ENCODE measurements at regions not wholly inside any gene's neighbourhood (a gene's known extent, or its start where the extent isn't known, plus 50 kb on each side); places are given as distances from the start of the nearest gene placed in this dataset.
A peak's percentile ranks its signal among the peaks of the same experiment; 100 is the strongest.

DNA sequence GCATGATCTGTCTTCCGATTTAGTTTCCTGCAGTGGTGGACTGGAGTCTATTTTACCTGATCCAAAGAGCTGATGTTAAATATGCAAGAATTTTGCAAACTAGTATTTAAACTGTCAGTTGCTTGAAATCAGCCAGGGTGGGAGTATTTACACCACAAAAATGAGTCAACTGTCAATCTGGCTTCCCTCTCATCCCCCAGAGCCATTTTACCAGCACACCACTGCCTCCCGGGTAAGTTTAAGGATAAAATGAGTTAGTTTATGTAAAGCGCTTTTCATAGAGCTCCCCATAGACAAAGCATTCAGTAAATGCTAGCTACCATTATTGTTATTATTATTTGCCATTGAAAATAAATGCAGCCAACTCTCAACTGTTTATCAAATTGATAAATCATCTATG is 106.3 kb upstream of the FRMD6 start:
- no peak for DNase-seq (ENCODE audit: low read depth in 2 of 2)

GRCh38 chr14:51546099-51546498 is 105.6 kb upstream of the FRMD6 start:
- no peak for DNase-seq (ENCODE audit: low read depth in 2 of 2)

- peak in 1 of 2 donors; percentile 30 for DNase-seq (ENCODE audit: low read depth in 2 of 2)
Observed at GRCh38 chr14:51546603-51547258, 105.0 kb upstream of the FRMD6 start.

GRCh38 chr14:51547260-51547659 is 104.5 kb upstream of the FRMD6 start:
- peak; percentile 96 to 100 for DNase-seq (ENCODE audit: low read depth in 2 of 2)

- DNase-seq (ENCODE audit: low read depth in 2 of 2), result no peak
Observed at GRCh38 chr14:51547701-51548100, 104.0 kb upstream of the FRMD6 start.

- no peak for DNase-seq (ENCODE audit: low read depth in 2 of 2)
Observed at GRCh38 chr14:51548187-51548586, 103.5 kb upstream of the FRMD6 start.

DNA sequence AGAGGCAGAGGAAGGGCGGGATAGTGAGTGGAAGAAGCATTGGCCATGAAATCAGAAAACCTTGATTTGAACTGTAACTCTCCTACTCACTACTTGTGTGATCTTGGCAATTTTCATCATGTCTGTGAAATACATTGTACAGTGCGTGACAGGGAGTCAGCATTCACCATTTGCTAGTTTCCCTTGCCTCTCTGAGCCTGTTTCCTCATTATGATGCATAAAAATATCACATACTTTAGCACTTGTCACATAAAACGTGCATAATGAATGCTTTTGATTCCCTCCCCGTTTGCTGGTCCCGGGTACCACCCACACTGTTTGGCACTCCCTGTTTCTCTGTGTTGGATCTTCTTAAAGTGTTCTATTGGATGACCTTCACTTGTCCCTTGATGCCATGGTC is 101.1 kb upstream of the FRMD6 start:
- DNase-seq (ENCODE audit: low read depth in 2 of 2), result no peak

GRCh38 chr14:51552275-51552674 is 99.4 kb upstream of the FRMD6 start:
- DNase-seq (ENCODE audit: low read depth in 2 of 2), result no peak

GRCh38 chr14:51552768-51553404 is 98.8 kb upstream of the FRMD6 start:
- DNase-seq (ENCODE audit: low read depth in 2 of 2), result peak in 1 of 2 donors; percentile 51

- peak in 1 of 2 donors; percentile 53 for DNase-seq (ENCODE audit: low read depth in 2 of 2)
Observed at GRCh38 chr14:51554339-51554920, 97.3 kb upstream of the FRMD6 start.

GRCh38 chr14:51554953-51555352 is 96.8 kb upstream of the FRMD6 start:
- no peak for DNase-seq (ENCODE audit: low read depth in 2 of 2)

GRCh38 chr14:51561141-51561540 is 90.6 kb upstream of the FRMD6 start:
- no peak for DNase-seq (ENCODE audit: low read depth in 2 of 2)

GRCh38 chr14:51562816-51563215 is 88.9 kb upstream of the FRMD6 start:
- DNase-seq (ENCODE audit: low read depth in 2 of 2), result no peak

DNA sequence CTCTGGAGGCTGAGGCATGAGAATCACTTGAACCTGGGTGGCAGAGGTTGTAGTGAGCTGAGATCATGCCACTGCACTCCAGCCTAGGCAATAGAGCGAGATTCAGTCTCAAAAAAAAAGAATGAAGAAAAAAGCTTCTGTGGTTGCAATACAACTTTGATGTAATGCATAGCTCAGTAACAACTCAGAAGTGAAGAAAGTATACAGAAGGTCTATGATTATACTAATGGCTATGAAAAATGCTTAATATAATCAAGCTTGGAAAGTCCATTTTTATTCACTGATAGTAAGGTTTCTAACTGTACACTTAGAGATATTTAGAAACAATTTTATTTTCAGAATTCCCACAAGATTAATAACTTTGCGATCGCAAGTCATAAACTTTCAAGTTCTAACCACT is 88.2 kb upstream of the FRMD6 start:
- DNase-seq (ENCODE audit: low read depth in 2 of 2), result no peak

DNA sequence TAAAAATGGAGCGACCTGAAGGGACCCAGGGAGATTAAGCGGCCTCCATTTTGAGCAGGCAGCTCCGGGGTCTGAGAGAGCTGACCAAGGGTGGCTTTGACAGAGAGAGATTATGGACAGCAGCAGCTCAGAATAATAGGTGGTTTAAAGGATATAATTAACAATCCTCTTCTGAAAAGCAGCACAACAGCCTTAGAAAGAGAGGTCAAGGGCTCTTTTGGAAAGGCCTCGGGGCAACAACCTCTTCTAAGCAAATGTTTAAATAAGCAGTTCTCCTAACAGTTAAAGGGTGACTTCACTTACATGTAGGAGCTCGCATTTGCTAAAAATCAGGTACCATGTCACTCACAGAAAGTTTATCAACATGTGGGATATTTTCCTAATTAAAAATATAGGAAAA is 87.2 kb upstream of the FRMD6 start:
- DNase-seq (ENCODE audit: low read depth in 2 of 2), result no peak

GRCh38 chr14:51564986-51565604 is 86.6 kb upstream of the FRMD6 start:
- DNase-seq (ENCODE audit: low read depth in 2 of 2), result no peak

- no peak for DNase-seq (ENCODE audit: low read depth in 2 of 2)
Observed at GRCh38 chr14:51566831-51567582, 84.7 kb upstream of the FRMD6 start.

- no peak for DNase-seq (ENCODE audit: low read depth in 2 of 2)
Observed at GRCh38 chr14:51568366-51568765, 83.3 kb upstream of the FRMD6 start.

DNA sequence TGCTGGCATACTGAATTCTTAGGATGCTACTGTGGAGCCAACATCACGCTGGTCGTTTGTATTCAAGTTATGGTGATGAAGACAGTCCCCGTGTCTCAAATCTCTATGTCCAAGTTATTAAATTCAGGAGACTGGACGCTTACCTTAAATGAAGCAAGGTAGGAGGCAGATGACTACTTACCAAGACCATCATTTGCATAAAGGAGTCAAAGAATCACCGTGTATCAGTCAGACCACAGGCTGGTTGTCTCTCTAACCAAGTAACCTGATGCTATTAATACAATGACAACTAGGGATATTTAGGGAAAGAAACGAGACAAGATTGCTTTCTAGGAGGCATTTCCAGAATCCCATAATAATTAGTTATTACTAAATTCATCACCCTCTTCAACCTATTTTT is 78.1 kb upstream of the FRMD6 start:
- no peak for DNase-seq (ENCODE audit: low read depth in 2 of 2)

DNA sequence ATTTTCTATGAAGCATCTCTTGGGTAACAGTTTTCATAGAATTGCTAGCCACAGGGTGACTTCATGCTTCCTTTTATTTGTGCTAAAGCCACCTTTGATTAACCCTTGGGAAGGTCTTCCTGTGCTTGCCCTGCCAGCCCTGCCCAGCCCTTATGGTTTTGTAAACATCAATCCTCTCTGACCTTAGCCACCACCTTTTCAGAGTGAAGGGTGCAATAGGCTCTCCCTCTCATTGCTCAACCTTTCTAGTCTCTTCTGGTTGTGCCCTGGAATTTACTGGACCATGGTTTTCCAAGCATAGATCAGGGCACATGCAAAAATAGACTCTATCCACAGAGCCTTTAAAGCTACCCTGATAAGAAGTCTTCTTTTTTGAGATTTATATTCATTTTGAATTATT is 77.7 kb upstream of the FRMD6 start:
- peak in 1 of 2 donors; percentile 38 for DNase-seq (ENCODE audit: low read depth in 2 of 2)

DNA sequence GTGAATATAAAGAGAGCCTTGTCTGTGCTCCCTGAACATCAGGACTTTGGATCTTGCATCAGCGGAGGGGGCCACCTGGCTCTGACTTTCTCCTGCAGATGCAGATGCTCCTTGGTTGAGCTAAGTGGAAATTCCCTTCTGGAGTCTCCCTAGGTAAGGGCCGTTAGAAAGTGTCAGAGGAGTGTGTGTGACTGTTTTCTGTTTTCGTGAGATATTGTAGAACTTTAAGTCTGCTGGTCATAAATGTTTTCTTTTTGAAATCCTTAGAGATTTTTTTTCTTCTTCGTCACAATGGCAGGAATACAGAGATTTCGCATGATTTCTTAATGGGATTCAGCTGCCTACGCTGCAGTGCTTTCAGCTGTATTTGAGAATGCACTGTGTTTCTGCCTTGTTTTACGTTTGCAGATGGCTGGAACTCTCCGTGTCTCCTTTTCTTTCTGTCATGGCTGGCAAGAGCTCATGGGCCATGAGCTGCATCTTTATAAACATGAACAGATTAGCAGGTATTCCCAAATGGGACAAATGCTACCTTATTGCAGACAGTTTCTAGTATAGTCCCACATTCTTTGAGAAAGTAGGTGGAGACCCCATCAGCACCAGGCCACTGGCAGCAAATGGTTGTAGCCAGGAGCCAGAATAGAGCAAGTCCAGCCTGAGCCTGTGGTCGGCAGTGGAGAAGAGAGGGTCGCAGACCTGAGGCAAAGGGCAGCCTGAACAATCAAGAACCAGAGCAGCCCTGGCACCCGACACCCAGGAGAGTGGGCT is 76.2 kb upstream of the FRMD6 start:
- DNase-seq (ENCODE audit: low read depth in 2 of 2), result no peak

All from dermis microvascular lymphatic vessel endothelial cell (primary cell).